T-cell (primary cell): ENCODE measurements at regions not wholly inside any gene's neighbourhood (a gene's known extent, or its start where the extent isn't known, plus 50 kb on each side); places are given as distances from the start of the nearest gene placed in this dataset.
"Not testable (repeated sequence)": the region's sequence is repeated elsewhere in the genome, so short reads cannot be mapped to it uniquely, and the experiment has no call there.

Source experiments
- ATAC-seq, 4 experiments: fragments of 200-7000 bp in 3 of 4; fragments of 150-1000 bp in 1 of 4; cut with Tn5 transposase; replicated peaks in 1 of 4; 1 replicate in 3 of 4; 2 replicates in 1 of 4; pipeline ENCODE4 v1.10.0; 2021; ENCODE audit warnings: moderate library complexity in 3 of 4, mild to moderate bottlenecking in 2 of 4, moderate number of reproducible peaks in 1 of 4
- CTCF ChIA-PET, 2 donors: fragments of 300-600 bp; sonication (Branson Sonifier 250); formaldehyde crosslinking; loops; one replicate each; lab custom pipeline; 2022; ENCODE audit warnings: antibody characterized with exemption in 2 of 2; lab: Charles Lee
- POLR2A ChIA-PET, 2 donors: fragments of 300-600 bp; sonication (Branson Sonifier 250); formaldehyde crosslinking; loops; one replicate each; lab custom pipeline; 2022; ENCODE audit warnings: antibody characterized with exemption in 2 of 2; lab: Charles Lee
- DNase-seq, 35 experiments: peaks; one replicate each; pipeline versions ENCODE4 v3.0.0 to v3.0.0-alpha.2; 2013 to 2023
- H3K27ac ChIP-seq: one replicate; pipeline ENCODE4 v1.5.1; 2013; ENCODE audit warnings: low read length
- H3K27me3 ChIP-seq, 2 experiments: replicated peaks in 1 of 2; 1 replicate in 1 of 2; 2 replicates in 1 of 2; pipeline versions ENCODE4 v1.6.1 to v1.7.0; 2013; ENCODE audit warnings: low read length in 1 of 2, mixed read lengths in 1 of 2; ENCODE audit not compliant: control insufficient read depth in 2 of 2, insufficient read depth in 2 of 2; ENCODE audit errors: extremely low read depth in 1 of 2
- H3K36me3 ChIP-seq, 2 donors: 1 replicate in 1 of 2; 2 replicates in 1 of 2; pipeline versions ENCODE4 v1.6.1 to v1.7.0; 2013; ENCODE audit warnings: low read length in 1 of 2; ENCODE audit not compliant: control insufficient read depth in 2 of 2, insufficient read depth in 1 of 2; ENCODE audit errors: extremely low read depth in 1 of 2
- H3K4me1 ChIP-seq, 2 experiments: 1 replicate in 1 of 2; 2 replicates in 1 of 2; pipeline versions ENCODE4 v1.6.1 to v1.7.0; 2013; ENCODE audit warnings: low read length in 2 of 2, mixed read lengths in 1 of 2; ENCODE audit not compliant: insufficient read depth in 2 of 2, control insufficient read depth in 1 of 2; ENCODE audit errors: extremely low read depth in 1 of 2
- H3K4me3 ChIP-seq, 2 donors: 1 replicate in 1 of 2; 2 replicates in 1 of 2; pipeline versions ENCODE4 v1.5.1 to v1.7.0; 2013; ENCODE audit warnings: mild to moderate bottlenecking in 2 of 2, low read length in 1 of 2, moderate library complexity in 1 of 2; ENCODE audit not compliant: control insufficient read depth in 1 of 2; ENCODE audit errors: extremely low read depth in 1 of 2
- H3K9me3 ChIP-seq: 2 replicates; pipeline ENCODE4 v1.7.0; 2013
- H3K27ac Mint-ChIP-seq, 2 donors: one replicate each; pipeline ENCODE4 v1.8.0; 2020 to 2021; ENCODE audit warnings: mild to moderate bottlenecking in 2 of 2, mixed read lengths in 2 of 2
- H3K27me3 Mint-ChIP-seq, 2 donors: one replicate each; pipeline ENCODE4 v1.8.0; 2021 to 2022; ENCODE audit warnings: mixed read lengths in 2 of 2
- H3K36me3 Mint-ChIP-seq: one replicate; pipeline ENCODE4 v1.8.0; 2021; ENCODE audit warnings: mixed read lengths
- H3K4me1 Mint-ChIP-seq, 3 donors: one replicate each; pipeline ENCODE4 v1.8.0; 2020 to 2022; ENCODE audit warnings: mixed read lengths in 3 of 3, mild to moderate bottlenecking in 1 of 3
- H3K4me3 Mint-ChIP-seq, 3 donors: one replicate each; pipeline ENCODE4 v1.8.0; 2020 to 2022; ENCODE audit warnings: mild to moderate bottlenecking in 3 of 3, mixed read lengths in 3 of 3, moderate library complexity in 3 of 3
- H3K9me3 Mint-ChIP-seq, 3 donors: one replicate each; pipeline ENCODE4 v1.8.0; 2020 to 2022; ENCODE audit warnings: mixed read lengths in 3 of 3
- WGBS: methylation state at CpG from one replicate; pipeline ENCODE4 v1.1.5; 2013; ENCODE audit warnings: missing lambda C conversion rate; ENCODE audit not compliant: insufficient coverage; 5-methylcytosine and 5-hydroxymethylcytosine counted together

DNA sequence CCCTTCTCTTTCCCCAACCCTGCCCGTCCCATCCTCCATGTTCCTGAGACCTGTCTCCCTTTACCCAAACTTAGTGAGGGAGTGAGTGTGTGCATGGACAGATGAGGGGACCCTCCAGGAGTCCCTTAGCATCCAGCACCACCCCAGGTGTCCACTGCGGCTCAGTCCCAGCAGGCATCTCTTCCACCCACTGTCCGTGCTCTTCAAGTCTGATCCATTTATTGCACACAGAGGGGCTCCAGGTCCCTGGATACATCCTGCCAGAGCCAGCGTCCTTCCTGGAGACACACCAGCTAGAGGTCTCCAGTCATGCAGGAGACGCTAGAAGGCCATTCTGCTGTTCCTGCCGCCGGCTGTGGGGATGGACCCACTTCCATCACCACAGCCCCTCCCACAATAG is 239.2 kb downstream of the ADGRD1 start:
- 86% methylated on average over 6 of the region's 7 CpGs for WGBS
- Mint-ChIP-seq H3K36me3 (no peaks in the 10 kb centered on the region), H3K4me1 (no peaks in the 10 kb centered on the region), H3K4me3 (no peak overlapping the region), H3K27ac (no peak overlapping the region), H3K9me3 (no peaks in the 10 kb centered on the region), H3K27me3 (peaks cover 11 to 15% of the 10 kb centered on the region in 2 donors)
- DNase-seq (no peak), ATAC-seq (no peak)
- ChIA-PET POLR2A (no interaction called here), CTCF (no interaction called here)
- Histone ChIP-seq H3K4me3 (no peak overlapping the region), H3K4me1 (no peaks in the 10 kb centered on the region), H3K36me3 (no peaks in the 10 kb centered on the region), H3K9me3 (no peaks in the 10 kb centered on the region), H3K27me3 (peaks cover 0 to 21% of the 10 kb centered on the region in 2 experiments), H3K27ac (no peak overlapping the region)

DNA sequence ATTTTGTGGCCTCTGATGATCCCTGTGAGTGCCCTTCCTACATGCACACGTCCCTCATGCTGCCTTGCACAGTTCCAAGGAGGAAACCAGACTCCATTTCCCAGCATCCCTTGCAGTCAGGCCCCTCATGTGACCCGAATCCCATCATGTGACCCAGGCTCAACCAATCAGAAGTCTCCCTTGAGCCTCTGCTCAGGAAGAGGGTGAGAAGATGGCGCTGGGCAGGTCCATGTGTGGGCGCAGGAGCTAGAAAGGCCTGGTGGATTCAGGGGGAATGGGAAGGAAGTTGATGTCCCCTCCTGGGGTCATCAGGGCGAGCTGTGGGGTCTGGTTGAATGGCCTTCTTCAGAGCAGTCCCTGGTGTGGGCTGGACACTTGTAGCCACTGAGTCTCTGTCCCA is 240.5 kb downstream of the ADGRD1 start:
- Histone ChIP-seq H3K27ac (no peak overlapping the region), H3K36me3 (no peaks in the 10 kb centered on the region), H3K27me3 (peaks cover 0 to 21% of the 10 kb centered on the region in 2 experiments), H3K4me1 (no peaks in the 10 kb centered on the region), H3K4me3 (no peak overlapping the region), H3K9me3 (no peaks in the 10 kb centered on the region)
- Mint-ChIP-seq H3K9me3 (no peaks in the 10 kb centered on the region), H3K27me3 (peaks cover 11 to 15% of the 10 kb centered on the region in 2 donors), H3K4me1 (no peaks in the 10 kb centered on the region), H3K27ac (no peak overlapping the region), H3K36me3 (no peaks in the 10 kb centered on the region), H3K4me3 (no peak overlapping the region)
- POLR2A ChIA-PET, result no interaction called here
- DNase-seq (no peak), ATAC-seq (no peak)
- CTCF ChIA-PET, result no interaction called here
- WGBS, result 83% methylated on average over 5 of the region's 5 CpGs

DNA sequence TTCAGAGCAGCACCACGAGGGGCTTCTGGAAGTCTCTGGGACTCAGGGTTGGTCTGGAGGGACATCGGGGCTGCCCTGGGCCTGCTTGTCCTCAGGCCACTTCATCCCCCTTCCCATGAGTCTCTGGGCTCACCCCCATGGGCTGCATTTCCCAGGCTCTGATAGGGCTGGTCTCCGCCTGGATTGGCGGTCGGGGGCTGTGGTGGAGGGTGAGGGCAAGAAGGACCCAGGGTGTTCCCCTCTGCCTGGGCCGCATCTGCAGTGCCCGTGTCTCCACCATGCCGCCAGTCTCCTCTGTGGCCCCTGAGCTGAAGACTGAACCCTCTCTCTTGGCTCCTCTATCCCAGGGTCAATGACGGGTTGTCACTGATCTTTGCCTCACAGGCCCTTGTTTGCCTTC is 242.1 kb downstream of the ADGRD1 start:
- ATAC-seq (no peak), DNase-seq (no peak)
- Mint-ChIP-seq H3K4me1 (no peaks in the 10 kb centered on the region), H3K9me3 (no peaks in the 10 kb centered on the region), H3K4me3 (no peak overlapping the region), H3K36me3 (no peaks in the 10 kb centered on the region), H3K27me3 (peaks cover 11 to 15% of the 10 kb centered on the region in 2 donors), H3K27ac (no peak overlapping the region)
- H3K36me3 ChIP-seq, result no peaks in the 10 kb centered on the region
- peaks cover 0 to 18% of the 10 kb centered on the region in 2 experiments for H3K27me3 ChIP-seq
- WGBS, result 85% methylated on average over 9 of the region's 9 CpGs
- CTCF ChIA-PET, result no interaction called here
- POLR2A ChIA-PET, result no interaction called here
- H3K4me1 ChIP-seq, result no peaks in the 10 kb centered on the region
- no peak overlapping the region for H3K4me3 ChIP-seq
- no peaks in the 10 kb centered on the region for H3K9me3 ChIP-seq
- H3K27ac ChIP-seq, result no peak overlapping the region

DNA sequence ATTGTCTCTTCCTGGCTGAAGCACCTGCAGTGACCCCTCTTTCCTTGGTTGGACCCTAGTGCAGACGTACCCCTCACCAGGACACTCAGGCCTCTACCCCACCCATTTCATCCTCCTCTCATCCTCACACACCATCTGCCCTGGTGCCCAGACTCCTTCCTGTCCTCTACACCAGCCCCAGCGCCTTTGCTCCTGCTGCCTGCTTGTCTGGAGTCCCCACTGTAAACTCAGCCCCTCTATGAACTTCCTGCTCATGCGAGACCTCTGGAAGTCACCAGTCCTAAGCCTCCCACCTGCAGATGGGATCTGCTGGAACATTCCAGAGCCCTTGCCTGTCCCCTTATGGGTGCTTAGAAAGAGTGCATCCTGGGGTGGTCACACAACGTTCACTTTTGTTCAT is 242.5 kb downstream of the ADGRD1 start:
- no peak overlapping the region for H3K27ac ChIP-seq
- ATAC-seq, result no peak
- H3K9me3 ChIP-seq, result no peaks in the 10 kb centered on the region
- H3K36me3 ChIP-seq, result no peaks in the 10 kb centered on the region
- H3K9me3 Mint-ChIP-seq, result no peaks in the 10 kb centered on the region
- POLR2A ChIA-PET, result no interaction called here
- H3K36me3 Mint-ChIP-seq, result no peaks in the 10 kb centered on the region
- DNase-seq, result no peak
- H3K27me3 ChIP-seq, result peaks cover 0 to 18% of the 10 kb centered on the region in 2 experiments
- WGBS, result 46% methylated on average over 2 of the region's 4 CpGs
- no peaks in the 10 kb centered on the region for H3K4me1 ChIP-seq
- no peak overlapping the region for H3K4me3 ChIP-seq
- H3K4me1 Mint-ChIP-seq, result no peaks in the 10 kb centered on the region
- peaks cover 11 to 15% of the 10 kb centered on the region in 2 donors for H3K27me3 Mint-ChIP-seq
- H3K27ac Mint-ChIP-seq, result no peak overlapping the region
- no peak overlapping the region for H3K4me3 Mint-ChIP-seq
- CTCF ChIA-PET, result no interaction called here

DNA sequence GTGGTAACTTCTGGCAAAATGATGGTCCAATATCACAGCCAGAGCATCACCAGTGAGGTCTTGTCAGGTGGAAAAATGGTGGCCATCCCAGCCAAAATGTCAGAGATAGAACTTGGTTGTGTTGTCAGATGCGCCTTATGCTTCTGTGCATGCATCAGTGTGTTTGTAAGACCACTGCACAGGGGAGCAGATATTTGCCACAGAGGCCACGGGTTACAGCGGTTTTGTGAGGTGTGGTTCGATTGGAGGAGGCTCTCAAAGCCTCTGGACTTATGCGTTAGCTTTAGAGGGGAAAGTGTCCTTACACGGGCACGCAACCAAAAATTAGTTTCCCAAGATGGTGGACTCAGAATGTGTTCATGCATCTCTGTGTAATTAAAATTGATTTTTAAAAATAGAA is 243.8 kb downstream of the ADGRD1 start:
- H3K36me3 Mint-ChIP-seq, result no peaks in the 10 kb centered on the region
- H3K4me1 ChIP-seq, result no peaks in the 10 kb centered on the region
- no peak for ATAC-seq
- no peaks in the 10 kb centered on the region for H3K9me3 Mint-ChIP-seq
- H3K4me1 Mint-ChIP-seq, result no peaks in the 10 kb centered on the region
- no peak for DNase-seq
- 88% methylated on average over 4 of the region's 7 CpGs for WGBS
- no peak overlapping the region for H3K4me3 Mint-ChIP-seq
- ChIA-PET CTCF (no interaction called here), POLR2A (no interaction called here)
- H3K36me3 ChIP-seq, result no peaks in the 10 kb centered on the region
- H3K9me3 ChIP-seq, result no peaks in the 10 kb centered on the region
- H3K27me3 ChIP-seq, result peaks cover 0 to 17% of the 10 kb centered on the region in 2 experiments
- H3K4me3 ChIP-seq, result no peak overlapping the region
- peaks cover 11 to 15% of the 10 kb centered on the region in 2 donors for H3K27me3 Mint-ChIP-seq
- H3K27ac ChIP-seq, result no peak overlapping the region
- no peak overlapping the region for H3K27ac Mint-ChIP-seq

DNA sequence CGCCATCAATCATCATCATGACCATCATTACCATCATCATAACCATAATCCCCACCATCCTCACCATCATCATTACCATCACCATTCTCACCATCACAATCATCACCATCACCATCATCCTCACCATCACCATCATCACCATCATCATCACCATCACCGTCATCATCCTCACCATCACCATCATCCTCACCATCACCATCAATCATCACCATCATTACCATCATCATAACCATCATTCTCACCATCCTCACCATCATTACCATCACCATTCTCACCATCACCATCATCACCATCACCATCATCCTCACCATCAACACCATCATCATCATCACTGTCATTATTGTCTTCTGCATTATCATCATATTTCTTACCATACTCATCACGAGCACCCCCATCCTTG is 245.5 kb downstream of the ADGRD1 start:
- Histone ChIP-seq H3K9me3 (no peaks in the 10 kb centered on the region), H3K4me1 (no peaks in the 10 kb centered on the region), H3K36me3 (no peaks in the 10 kb centered on the region), H3K4me3 (no peak overlapping the region), H3K27me3 (peaks cover 0 to 13% of the 10 kb centered on the region in 2 experiments), H3K27ac (no peak overlapping the region)
- Mint-ChIP-seq H3K27ac (no peak overlapping the region), H3K27me3 (peaks cover 0 to 2% of the 10 kb centered on the region in 2 donors), H3K4me3 (no peak overlapping the region), H3K36me3 (no peaks in the 10 kb centered on the region), H3K9me3 (no peaks in the 10 kb centered on the region), H3K4me1 (no peaks in the 10 kb centered on the region)
- no peak for ATAC-seq
- DNase-seq, result no peak
- ChIA-PET CTCF (no interaction called here), POLR2A (no interaction called here)
- WGBS, result 72% methylated on average over 3 of the region's 3 CpGs

DNA sequence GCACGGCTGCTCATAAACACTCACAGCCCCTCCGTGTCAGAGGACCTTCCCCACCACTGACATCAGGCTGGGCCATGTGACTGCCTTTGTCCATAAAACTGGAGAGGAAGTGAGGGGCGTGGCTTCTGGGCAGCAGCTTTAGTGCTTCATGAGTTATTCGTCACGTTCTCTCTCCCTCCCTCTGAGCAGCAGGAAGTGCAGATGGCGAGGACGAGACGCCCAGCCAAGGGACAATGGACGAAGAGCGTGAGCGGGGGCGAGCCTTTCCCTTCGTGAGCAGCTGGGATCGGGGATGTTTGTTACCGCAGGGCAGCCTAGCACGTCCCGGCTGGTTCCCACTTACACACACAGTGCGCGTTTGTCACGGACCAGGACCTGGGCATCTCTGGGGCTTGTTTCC is 248.2 kb downstream of the ADGRD1 start:
- H3K27ac Mint-ChIP-seq, ATAC-seq, H3K4me3 Mint-ChIP-seq, H3K9me3 ChIP-seq, H3K27me3 Mint-ChIP-seq, H3K4me3 ChIP-seq, H3K36me3 ChIP-seq, POLR2A ChIA-PET, H3K36me3 Mint-ChIP-seq, H3K9me3 Mint-ChIP-seq, DNase-seq, H3K4me1 ChIP-seq, H3K27ac ChIP-seq, CTCF ChIA-PET, H3K4me1 Mint-ChIP-seq: not testable (repeated sequence)
- H3K27me3 ChIP-seq, result peaks cover 0 to 12% of the 10 kb centered on the region in 2 experiments
- no CpG with 5 or more reads among the region's 20 CpGs for WGBS
